ENCODE measurements at regions not wholly inside any gene's neighbourhood (a gene's known extent, or its start where the extent isn't known, plus 50 kb on each side); places are given as distances from the start of the nearest gene placed in this dataset.

GRCh38 chr14:96931751-96932150, 134.6 kb downstream of the VRK1 start:
- DNase-seq, result no peak

GRCh38 chr14:96934638-96935330, 137.6 kb downstream of the VRK1 start:
- no peak for DNase-seq

- DNase-seq, result peak; percentile 30
Observed at GRCh38 chr14:96938946-96939345, 141.8 kb downstream of the VRK1 start.

GRCh38 chr14:96940009-96940408, 142.8 kb downstream of the VRK1 start:
- DNase-seq, result no peak

- no peak for DNase-seq
Observed at GRCh38 chr14:96944297-96944696, 147.1 kb downstream of the VRK1 start.

- no peak for DNase-seq
Observed at GRCh38 chr14:96945721-96946120, 148.5 kb downstream of the VRK1 start.

GRCh38 chr14:96949594-96949993, 152.4 kb downstream of the VRK1 start:
- no peak for DNase-seq

GRCh38 chr14:96951511-96951910, 154.3 kb downstream of the VRK1 start:
- DNase-seq, result no peak

- DNase-seq, result no peak
Observed at GRCh38 chr14:96953087-96953874, 156.1 kb downstream of the VRK1 start.

- no peak for DNase-seq
Observed at GRCh38 chr14:96953875-96954185, 156.6 kb downstream of the VRK1 start.

- no peak for DNase-seq
Observed at GRCh38 chr14:96956464-96957239, 159.5 kb downstream of the VRK1 start.

GRCh38 chr14:96958057-96958456, 160.9 kb downstream of the VRK1 start:
- no peak for DNase-seq

- DNase-seq, result no peak
Observed at GRCh38 chr14:96959992-96960391, 162.8 kb downstream of the VRK1 start.

- no peak for DNase-seq
Observed at GRCh38 chr14:96960598-96961116, 163.5 kb downstream of the VRK1 start.

- DNase-seq, result no peak
Observed at GRCh38 chr14:96961895-96962294, 164.7 kb downstream of the VRK1 start.

- DNase-seq, result no peak
Observed at GRCh38 chr14:96962337-96962736, 165.2 kb downstream of the VRK1 start.

- DNase-seq, result no peak
Observed at GRCh38 chr14:96964726-96965415, 167.7 kb downstream of the VRK1 start.

- no peak for DNase-seq
Observed at GRCh38 chr14:96965885-96966595, 168.9 kb downstream of the VRK1 start.

GRCh38 chr14:96975116-96975515, 177.9 kb downstream of the VRK1 start:
- DNase-seq, result no peak

GRCh38 chr14:96978525-96979272, 181.5 kb downstream of the VRK1 start:
- no peak for DNase-seq

- no peak for DNase-seq
Observed at GRCh38 chr14:96979611-96980074, 182.5 kb downstream of the VRK1 start.
